SK-N-SH (cell line): ENCODE measurements at regions not wholly inside any gene's neighbourhood (a gene's known extent, or its start where the extent isn't known, plus 50 kb on each side); places are given as distances from the start of the nearest gene placed in this dataset.

Experiments
- GABPA ChIP-seq: IDR thresholded peaks from 2 replicates; pipeline ENCODE4 v1.4.0; 2012; ENCODE audit warnings: low read depth, mild to moderate bottlenecking
- MAX ChIP-seq: IDR thresholded peaks from 2 replicates; pipeline ENCODE4 v1.4.0; 2012; ENCODE audit warnings: low read depth
- MEF2A ChIP-seq: IDR thresholded peaks from 2 replicates; pipeline ENCODE4 v1.4.0; 2012; ENCODE audit warnings: low read depth, borderline replicate concordance
- TAF1 ChIP-seq: IDR thresholded peaks from 2 replicates; pipeline ENCODE4 v1.6.1; 2012; ENCODE audit warnings: low read depth, mild to moderate bottlenecking, low read length, moderate library complexity, borderline replicate concordance
- USF2 ChIP-seq: fragments of 150-350 bp; IDR thresholded peaks from 2 replicates; pipeline ENCODE4 v1.6.1; 2017; ENCODE audit warnings: antibody characterized with exemption, low read length, low read depth, borderline replicate concordance
- small RNA-seq, 7 experiments: library from RNA; depleted of rRNA; stranded (forward); fragments of <200 nt; gene quantifications; one replicate each; pipeline ENCODE3, GENCODE V24; 2012

GRCh38 chr7:69545175-69545574, 53.1 kb upstream of the AUTS2 start (continued):
- TF ChIP-seq USF2 = no peak
- TF ChIP-seq GABPA = no peak
- TF ChIP-seq MEF2A = no peak
- TF ChIP-seq MAX = no peak
- TF ChIP-seq TAF1 = no peak

Small RNA genes lying in the stretch of these regions (small RNA-seq; reads per million reads assigned to genes)
- gene MTATP6P21 = 0 reads per million in 7 experiments
- 0 reads per million in 7 experiments for gene RF00019
- gene RNA5SP231 = 0 reads per million in 7 experiments
- 0 reads per million in 7 experiments for gene RNU6-229P
- gene RNU6-832P = 0 to 0.52 (median 0) reads per million in 7 experiments
